Cardiac septum (tissue), 1 donor: ENCODE measurements at regions not wholly inside any gene's neighbourhood (a gene's known extent, or its start where the extent isn't known, plus 50 kb on each side); places are given as distances from the start of the nearest gene placed in this dataset.
"Not testable (repeated sequence)": the region's sequence is repeated elsewhere in the genome, so short reads cannot be mapped to it uniquely, and the experiment has no call there.

Source experiments
- DNase-seq: peaks from one replicate; pipeline ENCODE4 v3.0.0-alpha.2; 2020; ENCODE audit warnings: low spot score
- intact Hi-C: fragments of 100-400 bp; cut with DNase I; formaldehyde crosslinking; loops from one replicate; pipeline ENCODE4 v1.14.0; 2022
- donor health status: DM: no; HTN: no; CAD: no.

DNA sequence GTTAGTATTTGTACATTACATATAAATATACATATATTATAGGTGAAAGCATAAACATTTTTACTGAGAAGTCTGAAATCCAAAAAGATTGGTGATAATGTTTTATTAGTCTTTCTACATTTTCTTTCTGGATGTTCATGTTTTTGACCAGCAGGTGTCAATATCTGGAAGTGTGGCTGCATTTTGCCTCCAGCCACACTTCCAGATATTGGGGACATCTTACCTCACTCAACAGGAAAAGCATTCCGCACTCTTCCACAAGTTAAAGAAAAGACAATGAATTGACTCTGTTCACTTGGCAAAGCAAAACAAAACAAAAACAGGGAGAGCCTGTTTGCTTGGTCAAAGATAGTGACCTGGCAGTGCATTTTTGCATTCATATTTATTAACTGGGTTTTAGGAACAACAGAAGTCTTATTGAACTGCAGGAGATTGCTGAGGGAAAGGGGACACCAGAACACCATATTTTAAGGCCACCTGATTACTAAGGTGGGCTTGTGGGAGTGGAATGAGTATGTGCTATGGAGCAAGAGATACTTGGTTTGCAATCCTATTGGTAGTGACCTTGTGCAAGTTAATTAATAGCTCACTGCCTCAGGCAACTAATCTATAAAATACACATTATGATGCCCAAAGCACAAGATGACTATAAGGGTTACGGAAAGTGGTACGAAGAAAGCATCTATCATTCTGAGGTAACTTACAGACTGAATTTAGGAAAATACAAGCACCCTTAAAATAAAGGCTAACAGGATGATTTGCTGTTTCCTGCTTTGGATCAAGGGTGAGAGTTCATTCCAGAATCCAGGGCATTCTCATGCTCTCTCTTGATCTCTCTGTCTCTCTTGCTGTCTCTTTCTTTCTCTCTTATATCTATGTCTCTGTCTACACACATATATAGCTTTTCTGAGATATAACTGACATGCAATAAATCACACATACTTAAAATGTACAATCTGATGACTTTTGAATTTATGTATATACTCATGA is 389.9 kb upstream of the EMCN start:
- no peak for DNase-seq
- intact Hi-C loops: no loop called here

DNA sequence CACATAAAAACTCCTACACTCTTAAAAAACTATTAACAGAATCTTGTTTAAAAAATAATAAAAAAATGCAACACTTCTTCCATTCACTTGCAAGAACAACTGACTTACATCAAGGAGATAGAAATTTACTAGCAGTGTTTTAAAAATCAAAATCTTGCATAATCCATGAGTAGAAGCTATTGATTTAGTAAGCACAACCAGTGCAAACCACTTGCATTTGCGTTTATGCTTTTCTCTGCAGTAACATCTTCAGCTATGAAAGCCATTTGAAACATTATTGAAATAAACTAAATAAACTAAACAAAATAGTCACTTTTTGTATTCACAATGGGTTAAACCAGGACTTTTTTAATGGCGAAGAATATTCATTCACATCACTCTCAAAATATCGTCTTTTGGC is 389.2 kb upstream of the EMCN start:
- intact Hi-C loops: no loop called here

DNA sequence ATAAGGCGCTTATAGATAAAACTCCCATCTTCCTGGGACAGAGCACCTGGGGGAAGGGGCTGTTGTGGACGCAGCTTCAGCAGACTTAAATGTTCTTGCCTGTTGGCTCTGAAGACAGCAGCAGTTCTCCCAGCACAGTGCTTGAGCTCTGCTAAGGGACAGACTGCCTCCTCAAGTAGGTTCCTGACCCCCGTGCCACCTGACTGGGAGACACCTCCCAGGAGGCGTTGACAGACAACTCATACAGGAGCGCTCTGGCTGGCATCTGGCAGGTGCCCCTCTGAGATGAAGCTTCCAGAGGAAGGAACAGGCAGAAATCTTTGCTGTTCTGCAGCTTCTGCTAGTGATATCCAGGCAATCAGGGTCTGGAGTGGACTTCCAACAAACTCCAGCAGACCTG is 383.1 kb upstream of the EMCN start:
- DNase-seq, intact Hi-C loops: not testable (repeated sequence)

More for the DNA sequence above, 389.2 kb upstream of the EMCN start:
- DNase-seq: no peak

DNA sequence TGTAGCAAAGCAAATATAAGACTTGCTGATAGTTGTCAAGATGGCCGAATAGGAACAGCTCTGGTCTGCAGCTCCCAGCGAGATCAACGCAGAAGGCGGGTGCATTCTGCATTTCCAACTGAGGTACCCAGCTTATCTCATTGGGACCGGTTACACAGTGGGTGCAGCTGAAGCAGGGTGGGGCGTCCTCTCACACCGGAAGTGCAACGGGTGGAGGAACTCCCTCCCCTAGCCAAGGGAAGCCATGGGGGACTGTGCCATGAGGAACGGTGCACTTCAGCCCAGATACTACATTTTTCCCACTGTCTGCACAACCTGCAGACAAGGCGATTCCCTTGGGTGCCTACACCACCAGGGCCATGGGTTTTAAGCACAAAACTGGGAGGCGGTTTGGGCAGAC is 382.3 kb upstream of the EMCN start:
- intact Hi-C loops: no loop called here
- no peak for DNase-seq

DNA sequence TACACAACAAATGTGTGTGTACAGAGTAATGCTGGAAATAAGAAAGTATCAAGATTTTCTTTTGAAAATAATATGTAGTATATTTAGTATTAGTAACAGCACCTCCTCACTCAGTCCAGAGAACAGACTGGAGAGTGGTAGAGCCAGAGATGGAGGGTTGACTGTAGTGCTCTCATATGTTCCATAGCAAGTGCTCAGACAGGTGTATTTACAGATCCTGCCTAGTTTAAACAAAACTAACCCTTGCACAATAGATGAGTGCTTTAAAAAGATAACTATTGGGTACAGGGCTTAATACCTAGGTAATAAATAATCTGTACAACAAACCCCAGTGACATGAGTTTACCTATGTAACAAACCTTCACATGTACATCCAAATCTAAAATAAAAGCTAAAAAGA is 381.0 kb upstream of the EMCN start:
- intact Hi-C loops: no loop called here
- DNase-seq: no peak

GRCh38 chr4:100895556-100896197 is 377.9 kb upstream of the EMCN start:
- DNase-seq: no peak
- intact Hi-C loops: no loop called here

GRCh38 chr4:100894339-100894870 is 376.6 kb upstream of the EMCN start:
- no peak for DNase-seq
- intact Hi-C loops: no loop called here

DNA sequence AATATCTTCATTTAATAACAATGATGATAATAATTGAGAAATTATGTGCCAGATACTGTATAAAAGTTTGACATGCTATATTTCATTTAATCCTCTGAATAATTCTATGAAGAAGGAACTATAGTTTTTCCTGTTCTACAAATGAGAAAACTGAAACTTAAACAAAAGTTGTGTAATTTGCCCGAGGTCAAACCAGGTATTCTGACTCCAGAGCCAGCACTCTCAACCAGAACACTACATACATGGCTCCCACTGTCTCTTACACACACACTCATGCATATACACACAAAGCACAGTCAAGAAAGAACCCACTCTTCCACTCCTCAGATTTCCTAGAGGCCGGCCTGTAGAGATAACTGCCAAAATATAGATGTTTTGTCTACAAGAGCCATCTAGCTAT is 374.0 kb upstream of the EMCN start:
- intact Hi-C loops: no loop called here

GRCh38 chr4:100889898-100890297 is 372.1 kb upstream of the EMCN start:
- intact Hi-C loops: no loop called here
- DNase-seq: no peak

More for the DNA sequence above, 374.0 kb upstream of the EMCN start:
- DNase-seq: no peak

GRCh38 chr4:100889401-100889800 is 371.6 kb upstream of the EMCN start:
- no peak for DNase-seq
- intact Hi-C loops: no loop called here

- intact Hi-C loops: no loop called here
- no peak for DNase-seq
These were observed 364.8 kb upstream of the EMCN start for GRCh38 chr4:100882661-100883060.

DNA sequence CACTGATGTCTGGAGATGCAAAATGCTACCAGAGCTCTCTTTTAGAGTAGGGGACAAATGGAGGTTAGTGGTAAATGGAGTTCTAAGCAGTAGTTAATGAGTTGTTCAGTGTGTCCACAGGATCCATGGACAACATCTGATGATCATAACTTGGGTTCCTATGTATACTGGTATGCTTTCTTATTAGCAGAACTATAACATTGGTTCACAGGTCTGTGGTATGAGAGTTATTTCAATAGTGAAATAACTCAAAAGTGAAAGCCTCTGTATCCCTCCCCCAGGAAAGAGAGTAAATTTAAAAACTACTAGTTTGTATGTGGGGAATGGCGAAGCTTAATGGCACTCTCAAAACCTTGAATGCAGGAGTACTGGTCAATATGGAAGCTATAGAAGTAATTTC is 363.5 kb upstream of the EMCN start:
- intact Hi-C loops: no loop called here
- DNase-seq: no peak

DNA sequence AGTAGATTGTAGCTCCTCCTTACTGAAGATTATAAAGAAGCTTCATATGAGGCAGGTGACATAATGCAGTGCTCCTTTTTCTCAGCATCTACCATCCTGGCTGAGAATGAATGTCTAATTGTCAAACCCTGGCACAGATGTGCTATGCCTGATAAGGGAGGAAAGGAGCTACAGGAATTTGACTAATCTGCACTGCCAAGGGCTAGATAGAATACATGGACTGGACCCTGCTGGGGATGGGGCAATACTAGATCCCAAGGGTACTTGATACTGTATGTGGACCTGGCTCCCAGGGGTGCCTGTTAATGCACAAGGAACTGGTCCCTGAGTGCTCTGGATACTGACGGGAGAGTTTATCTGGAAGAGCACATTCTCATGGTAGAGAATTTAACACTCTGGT is 362.2 kb upstream of the EMCN start:
- DNase-seq: no peak
- intact Hi-C loops: no loop called here

- DNase-seq: no peak
- intact Hi-C loops: no loop called here
These were observed 361.6 kb upstream of the EMCN start for GRCh38 chr4:100879471-100879870.

- intact Hi-C loops: no loop called here
These were observed 358.7 kb upstream of the EMCN start for GRCh38 chr4:100876546-100876945.

DNA sequence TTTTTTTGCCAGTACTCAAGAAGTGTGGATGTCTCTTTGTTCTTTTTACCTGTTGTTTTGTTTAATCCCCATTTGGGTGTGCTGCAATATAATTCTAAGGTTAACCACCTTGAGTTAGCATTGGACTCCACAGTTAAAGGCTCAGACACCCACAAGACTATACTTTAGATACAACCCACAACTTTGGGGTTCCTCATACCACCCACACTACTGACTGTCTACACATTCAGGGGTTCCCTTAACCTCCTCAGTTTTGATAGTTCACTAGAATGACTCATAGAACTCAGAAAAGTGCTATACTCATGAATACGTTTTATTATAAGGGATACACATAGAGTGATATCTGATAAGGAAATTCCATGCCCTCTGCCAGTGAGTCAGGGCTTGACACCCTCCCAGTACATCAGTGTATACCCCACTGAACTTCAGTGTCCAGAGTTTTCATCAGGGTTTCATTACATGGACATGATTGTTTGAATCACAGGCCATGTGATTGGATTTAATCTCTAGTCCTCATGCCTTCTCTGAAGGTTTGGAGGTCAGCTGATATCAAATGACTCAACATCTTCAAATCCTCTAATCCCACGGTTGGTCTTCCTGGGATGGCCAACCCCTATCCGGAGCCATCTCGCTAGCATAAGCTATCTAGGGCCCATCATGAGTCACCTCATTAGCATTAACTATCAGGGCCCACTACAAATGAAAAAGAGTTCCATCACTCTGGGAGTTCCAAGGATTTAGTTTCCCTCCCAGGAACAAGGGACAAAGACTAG is 357.7 kb upstream of the EMCN start:
- intact Hi-C loops: no loop called here
- DNase-seq: no peak

More at GRCh38 chr4:100876546-100876945, 358.7 kb upstream of the EMCN start:
- DNase-seq: no peak

GRCh38 chr4:100872811-100873210 is 355.0 kb upstream of the EMCN start:
- no peak for DNase-seq
- intact Hi-C loops: no loop called here

DNA sequence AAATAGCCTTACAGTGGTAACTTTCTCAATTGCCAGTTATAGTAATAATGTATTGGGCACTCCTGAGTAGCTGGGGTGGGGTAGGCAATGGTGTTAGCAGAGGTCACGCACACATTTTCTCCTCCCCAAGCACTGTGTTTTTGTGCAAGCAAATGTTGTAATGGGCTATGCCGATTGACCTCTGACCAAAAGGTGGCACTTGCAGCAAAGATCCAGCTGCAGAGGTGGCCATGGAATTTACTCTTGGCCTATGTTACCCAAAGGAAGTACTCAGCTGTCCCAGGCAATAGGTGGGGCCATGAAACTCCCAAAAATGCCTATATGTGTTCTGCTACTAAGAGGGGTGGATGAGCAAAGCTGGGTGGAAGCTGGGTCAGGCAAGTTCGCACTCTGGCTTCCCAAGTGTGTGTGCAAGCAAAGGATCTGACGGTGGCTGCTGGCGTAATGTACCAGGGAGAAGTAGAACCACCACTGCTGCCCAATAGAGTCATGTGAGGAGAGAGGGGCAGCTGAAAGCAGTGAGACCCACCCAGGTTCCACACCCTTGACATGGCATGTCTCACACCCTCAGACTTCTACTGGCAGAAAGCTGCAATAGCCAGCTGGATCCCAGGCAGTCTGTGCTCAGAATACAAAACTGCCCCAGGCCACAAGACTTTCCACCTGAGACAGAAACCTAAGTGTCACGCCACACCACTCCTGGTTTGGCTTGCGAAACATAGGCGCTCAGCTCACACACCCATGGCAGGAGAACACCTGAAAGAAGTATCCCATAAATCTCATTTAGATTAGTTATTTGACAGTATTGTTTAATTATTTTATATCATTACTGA is 353.3 kb upstream of the EMCN start:
- DNase-seq: peak; percentile 76
- intact Hi-C loops: no loop called here

DNA sequence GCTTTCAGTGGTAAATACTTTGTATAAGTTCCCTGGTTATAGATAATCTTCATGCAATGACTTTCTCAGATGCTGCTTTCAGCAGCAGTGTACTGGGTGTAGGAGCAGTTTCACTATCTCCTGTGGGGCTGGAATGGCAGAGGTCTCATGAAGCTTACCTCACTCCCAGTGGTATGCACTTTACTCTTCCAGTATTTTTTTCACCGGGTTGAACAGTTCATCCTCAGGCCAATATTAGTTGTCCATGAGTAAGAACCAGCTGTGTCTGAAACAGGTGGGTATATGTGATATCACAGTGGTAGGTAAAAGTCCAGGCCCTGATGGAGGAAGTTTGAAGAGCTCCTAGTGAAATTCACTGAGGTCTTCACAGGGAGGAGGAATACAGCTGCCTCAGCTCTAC is 351.5 kb upstream of the EMCN start:
- DNase-seq: no peak
- intact Hi-C loops: no loop called here
